CD8-positive, alpha-beta memory T cell (primary cell): ENCODE measurements at regions not wholly inside any gene's neighbourhood (a gene's known extent, or its start where the extent isn't known, plus 50 kb on each side); places are given as distances from the start of the nearest gene placed in this dataset.

Source experiments
- CTCF ChIA-PET: fragments of 350-600 bp; sonication (Branson Sonifier 250); formaldehyde crosslinking; loops from one replicate; lab custom pipeline; 2021; ENCODE audit warnings: antibody characterized with exemption; lab: Charles Lee
- POLR2A ChIA-PET: fragments of 350-600 bp; sonication (Branson Sonifier 250); formaldehyde crosslinking; loops from one replicate; lab custom pipeline; 2021; ENCODE audit warnings: antibody characterized with exemption; lab: Charles Lee
- DNase-seq, 5 donors: peaks; one replicate each; pipeline versions ENCODE4 v3.0.0 to v3.0.0-alpha.2; 2020 to 2022; ENCODE audit warnings: mixed read lengths in 1 of 5
- H3K27ac ChIP-seq: one replicate; pipeline ENCODE4 v1.7.0; 2013; ENCODE audit warnings: low read depth, mild to moderate bottlenecking, low read length, moderate library complexity
- H3K27me3 ChIP-seq: 2 replicates; pipeline ENCODE4 v1.7.0; 2013; ENCODE audit warnings: low read length, mild to moderate bottlenecking; ENCODE audit not compliant: insufficient read depth, poor library complexity, severe bottlenecking
- H3K36me3 ChIP-seq: 2 replicates; pipeline ENCODE4 v1.7.0; 2013; ENCODE audit warnings: mild to moderate bottlenecking, low read length, moderate library complexity; ENCODE audit not compliant: insufficient read depth
- H3K4me1 ChIP-seq: 2 replicates; pipeline ENCODE4 v1.7.0; 2013; ENCODE audit warnings: mild to moderate bottlenecking, low read length, moderate library complexity; ENCODE audit not compliant: insufficient read depth
- H3K4me3 ChIP-seq: 2 replicates; pipeline ENCODE4 v1.7.0; 2013; ENCODE audit warnings: mild to moderate bottlenecking, low read length
- H3K9me3 ChIP-seq: 2 replicates; pipeline ENCODE4 v1.7.0; 2013; ENCODE audit warnings: mild to moderate bottlenecking, low read length
- H3K27ac Mint-ChIP-seq, 8 donors: one replicate each; pipeline ENCODE4 v1.8.0; 2020 to 2021; ENCODE audit warnings: mixed read lengths in 8 of 8, mild to moderate bottlenecking in 6 of 8, inconsistent platforms in 3 of 8, moderate library complexity in 3 of 8
- H3K27me3 Mint-ChIP-seq, 2 donors: one replicate each; pipeline ENCODE4 v1.8.0; 2020 to 2021; ENCODE audit warnings: mixed read lengths in 2 of 2, mild to moderate bottlenecking in 1 of 2, moderate library complexity in 1 of 2
- H3K36me3 Mint-ChIP-seq, 3 donors: one replicate each; pipeline ENCODE4 v1.8.0; 2020 to 2021; ENCODE audit warnings: mixed read lengths in 3 of 3, inconsistent platforms in 1 of 3, mild to moderate bottlenecking in 1 of 3
- H3K4me1 Mint-ChIP-seq, 3 donors: one replicate each; pipeline ENCODE4 v1.8.0; 2020 to 2021; ENCODE audit warnings: mixed read lengths in 3 of 3, inconsistent platforms in 1 of 3, mild to moderate bottlenecking in 1 of 3
- H3K4me3 Mint-ChIP-seq, 7 donors: one replicate each; pipeline ENCODE4 v1.8.0; 2020 to 2021; ENCODE audit warnings: mixed read lengths in 7 of 7, mild to moderate bottlenecking in 6 of 7, moderate library complexity in 4 of 7, inconsistent platforms in 2 of 7
- H3K9me3 Mint-ChIP-seq, 5 donors: one replicate each; pipeline ENCODE4 v1.8.0; 2020 to 2022; ENCODE audit warnings: mixed read lengths in 5 of 5, mild to moderate bottlenecking in 3 of 5, moderate library complexity in 2 of 5, inconsistent platforms in 1 of 5

DNA sequence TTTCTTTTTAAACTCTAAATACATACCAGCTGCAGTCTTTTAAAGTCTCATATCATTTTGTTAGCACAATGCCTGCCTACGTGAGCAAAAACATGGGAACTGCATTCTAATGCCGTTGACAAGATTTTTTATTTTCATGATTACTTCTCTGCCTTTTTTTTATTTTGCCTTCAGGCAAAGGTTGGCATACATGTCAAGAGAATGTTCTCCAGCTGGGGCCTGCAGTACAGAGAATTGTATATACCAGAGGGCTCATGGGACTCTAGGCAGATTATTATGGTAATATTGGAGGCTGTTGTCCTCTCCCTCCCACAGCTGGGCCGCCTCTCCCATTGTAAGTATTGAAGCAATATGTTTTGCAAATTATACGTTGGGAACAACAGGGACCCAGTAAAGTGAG, 53.9 kb upstream of the OBI1 start:
- Mint-ChIP-seq H3K4me3 (no peak overlapping the region), H3K4me1 (peaks cover 2 to 6% (median 6%) of the 10 kb centered on the region in 3 donors), H3K27me3 (peaks cover 8 to 30% of the 10 kb centered on the region in 2 donors), H3K36me3 (no peaks in the 10 kb centered on the region), H3K9me3 (no peaks in the 10 kb centered on the region), H3K27ac (no peak overlapping the region)
- ChIA-PET CTCF (no interaction called here), POLR2A (interaction anchor here (0.7 kb wide), 1 partner anchor 330 kb away, joined by 4 read pairs; no protein-coding TSS in a partner anchor)
- Histone ChIP-seq H3K27me3 (no peaks in the 10 kb centered on the region), H3K4me1 (no peaks in the 10 kb centered on the region), H3K27ac (no peak overlapping the region), H3K4me3 (no peak overlapping the region), H3K9me3 (no peaks in the 10 kb centered on the region), H3K36me3 (no peaks in the 10 kb centered on the region)
- no peak for DNase-seq

DNA sequence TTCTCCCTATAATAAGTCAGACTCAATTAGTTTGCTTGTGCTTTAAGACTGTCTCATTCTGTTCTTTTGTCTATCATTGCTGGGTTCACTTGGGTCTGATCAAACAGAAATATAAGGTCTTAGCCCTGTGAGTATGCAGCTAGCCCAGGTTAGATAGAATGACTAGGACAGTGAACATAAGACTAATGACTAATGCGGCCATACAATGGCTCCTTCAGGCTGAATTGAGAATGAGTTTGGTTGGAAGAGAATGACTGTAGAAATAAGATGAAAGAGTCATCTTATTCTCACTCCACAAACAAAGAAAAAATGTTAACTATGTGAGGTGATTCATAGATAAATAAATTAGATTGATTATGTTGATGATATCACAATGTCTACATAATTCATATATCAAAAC, 50.1 kb upstream of the OBI1 start:
- no peak overlapping the region for H3K4me3 Mint-ChIP-seq
- H3K4me3 ChIP-seq: no peak overlapping the region
- no peaks in the 10 kb centered on the region for H3K36me3 Mint-ChIP-seq
- H3K27ac Mint-ChIP-seq: no peak overlapping the region
- no peak overlapping the region for H3K27ac ChIP-seq
- H3K9me3 Mint-ChIP-seq: peaks cover 0 to 6% (median 0%) of the 10 kb centered on the region in 5 donors
- H3K27me3 ChIP-seq: no peaks in the 10 kb centered on the region
- DNase-seq: no peak
- no peaks in the 10 kb centered on the region for H3K4me1 Mint-ChIP-seq
- H3K9me3 ChIP-seq: no peaks in the 10 kb centered on the region
- ChIA-PET CTCF (no interaction called here), POLR2A (no interaction called here)
- H3K27me3 Mint-ChIP-seq: peaks cover 8 to 32% of the 10 kb centered on the region in 2 donors
- H3K36me3 ChIP-seq: no peaks in the 10 kb centered on the region
- no peaks in the 10 kb centered on the region for H3K4me1 ChIP-seq
